GM12892 (cell line): ENCODE measurements at regions not wholly inside any gene's neighbourhood (a gene's known extent, or its start where the extent isn't known, plus 50 kb on each side); places are given as distances from the start of the nearest gene placed in this dataset.

ENCODE experiments used
- POLR2A ChIP-seq: IDR thresholded peaks from 2 replicates; pipeline ENCODE4 v1.6.1; 2011; ENCODE audit warnings: low read depth, low read length, control low read depth
- POLR2AphosphoS5 ChIP-seq: IDR thresholded peaks from 2 replicates; pipeline ENCODE4 v1.6.1; 2011; ENCODE audit warnings: low read depth, low read length, control low read depth
- TAF1 ChIP-seq: IDR thresholded peaks from 2 replicates; pipeline ENCODE4 v1.6.1; 2011; ENCODE audit warnings: low read depth, mild to moderate bottlenecking, control low read depth, low read length, borderline replicate concordance

- TF ChIP-seq POLR2AphosphoS5: no peak
- no peak for TF ChIP-seq POLR2A
- TF ChIP-seq TAF1: no peak
Observed at GRCh38 chr21:27306206-27306605, 339.3 kb upstream of the ADAMTS5 start.
